Trophoblast cell (in vitro differentiated cells and primary cell): ENCODE measurements at regions not wholly inside any gene's neighbourhood (a gene's known extent, or its start where the extent isn't known, plus 50 kb on each side); places are given as distances from the start of the nearest gene placed in this dataset.

ENCODE experiments used
- DNase-seq, 2 donors: peaks; one replicate each; pipeline ENCODE4 v3.0.0-alpha.2; 2016
- H2AFZ ChIP-seq: 2 replicates; pipeline ENCODE4 v1.6.1; 2013; ENCODE audit warnings: low read length, moderate library complexity, mild to moderate bottlenecking; ENCODE audit not compliant: insufficient read depth, poor library complexity
- H2AK5ac ChIP-seq: 2 replicates; pipeline ENCODE4 v1.6.1; 2013; ENCODE audit warnings: mild to moderate bottlenecking, low read length
- H2BK120ac ChIP-seq: 2 replicates; pipeline ENCODE4 v1.6.1; 2013; ENCODE audit warnings: low read length, mild to moderate bottlenecking, moderate library complexity; ENCODE audit not compliant: insufficient read depth, poor library complexity
- H2BK12ac ChIP-seq: 2 replicates; pipeline ENCODE4 v1.6.1; 2013; ENCODE audit warnings: mild to moderate bottlenecking, low read length, moderate library complexity
- H2BK5ac ChIP-seq: 2 replicates; pipeline ENCODE4 v1.6.1; 2013; ENCODE audit warnings: low read length, low read depth, moderate library complexity, mild to moderate bottlenecking; ENCODE audit not compliant: poor library complexity
- H3K14ac ChIP-seq: 2 replicates; pipeline ENCODE4 v1.6.1; 2013; ENCODE audit warnings: mild to moderate bottlenecking, low read length
- H3K18ac ChIP-seq: 2 replicates; pipeline ENCODE4 v1.6.1; 2013; ENCODE audit warnings: mild to moderate bottlenecking, low read length
- H3K23ac ChIP-seq: 2 replicates; pipeline ENCODE4 v1.6.1; 2013; ENCODE audit warnings: low read length
- H3K27ac ChIP-seq: 2 replicates; pipeline ENCODE4 v1.5.1; 2013; ENCODE audit warnings: low read depth, mild to moderate bottlenecking, inconsistent platforms, low read length, moderate library complexity
- H3K27me3 ChIP-seq: 2 replicates; pipeline ENCODE4 v1.6.1; 2013; ENCODE audit warnings: inconsistent platforms, mild to moderate bottlenecking, low read length, moderate library complexity; ENCODE audit not compliant: insufficient read depth
- H3K36me3 ChIP-seq, 2 experiments: 1 replicate in 1 of 2; 2 replicates in 1 of 2; pipeline ENCODE4 v1.6.1; 2013; ENCODE audit warnings: low read length in 2 of 2, mild to moderate bottlenecking in 2 of 2, moderate library complexity in 1 of 2; ENCODE audit not compliant: insufficient read depth in 2 of 2, control insufficient read depth in 1 of 2
- H3K4ac ChIP-seq: 2 replicates; pipeline ENCODE4 v1.6.1; 2013; ENCODE audit warnings: low read depth, mild to moderate bottlenecking, low read length, moderate library complexity
- H3K4me1 ChIP-seq, 2 experiments: 1 replicate in 1 of 2; 2 replicates in 1 of 2; pipeline ENCODE4 v1.6.1; 2013; ENCODE audit warnings: low read length in 2 of 2, mild to moderate bottlenecking in 2 of 2, moderate library complexity in 1 of 2; ENCODE audit not compliant: insufficient read depth in 2 of 2, control insufficient read depth in 1 of 2
- H3K4me2 ChIP-seq: 2 replicates; pipeline ENCODE4 v1.6.1; 2013; ENCODE audit warnings: inconsistent platforms, mild to moderate bottlenecking, low read length, moderate library complexity
- H3K4me3 ChIP-seq: 2 replicates; pipeline ENCODE4 v1.5.1; 2013; ENCODE audit warnings: mild to moderate bottlenecking, low read depth, low read length, inconsistent platforms
- H3K79me1 ChIP-seq: one replicate; pipeline ENCODE4 v1.6.1; 2013; ENCODE audit warnings: low read length
- H3K79me2 ChIP-seq: 2 replicates; pipeline ENCODE4 v1.6.1; 2013; ENCODE audit warnings: low read length, mild to moderate bottlenecking; ENCODE audit not compliant: control insufficient read depth, insufficient read depth, poor library complexity
- H3K9ac ChIP-seq: 2 replicates; pipeline ENCODE4 v1.6.1; 2013; ENCODE audit warnings: mild to moderate bottlenecking, low read length
- H3K9me3 ChIP-seq: 2 replicates; pipeline ENCODE4 v1.6.1; 2013; ENCODE audit warnings: low read depth, mild to moderate bottlenecking, control low read depth, inconsistent platforms, low read length; ENCODE audit not compliant: insufficient read depth
- H4K12ac ChIP-seq: 2 replicates; pipeline ENCODE4 v1.6.1; 2013; ENCODE audit warnings: low read depth, mild to moderate bottlenecking, low read length, moderate library complexity
- H4K8ac ChIP-seq: 2 replicates; pipeline ENCODE4 v1.6.1; 2013; ENCODE audit warnings: low read depth, mild to moderate bottlenecking, low read length, moderate library complexity
- H4K91ac ChIP-seq: one replicate; pipeline ENCODE4 v1.6.1; 2013; ENCODE audit warnings: low read depth, mild to moderate bottlenecking, low read length, moderate library complexity
- WGBS: extraction: QIAGEN DNeasy Blood & Tissue Kit; methylation state at CpG from one replicate; pipeline ENCODE4 v1.1.7; 2013; ENCODE audit warnings: missing lambda C conversion rate; ENCODE audit not compliant: insufficient read length, insufficient coverage; ENCODE audit errors: extremely low coverage; 5-methylcytosine and 5-hydroxymethylcytosine counted together

- WGBS: no CpG with 5 or more reads among the region's 5 CpGs
- DNase-seq: no peak
- Histone ChIP-seq H3K27ac (no peak overlapping the region), H3K27me3 (no peaks in the 10 kb centered on the region), H2AK5ac (no peak overlapping the region), H4K12ac (no peak overlapping the region), H3K4me1 (no peaks in the 10 kb centered on the region), H2BK12ac (no peak overlapping the region), H2BK120ac (no peak overlapping the region), H3K36me3 (no peaks in the 10 kb centered on the region), H3K79me2 (no peaks in the 10 kb centered on the region), H2AFZ (no peak overlapping the region), H3K79me1 (no peaks in the 10 kb centered on the region), H3K14ac (no peak overlapping the region), H3K9ac (no peak overlapping the region), H3K4me2 (no peak overlapping the region), H3K4me3 (no peak overlapping the region), H3K4ac (no peak overlapping the region), H4K91ac (no peak overlapping the region), H3K23ac (no peak overlapping the region), H3K9me3 (no peaks in the 10 kb centered on the region), H3K18ac (no peak overlapping the region), H4K8ac (no peak overlapping the region), H2BK5ac (no peak overlapping the region)
Measured at GRCh38 chr1:14303011-14303410, 295.5 kb upstream of the KAZN start.

GRCh38 chr1:14304381-14304865 is 294.1 kb upstream of the KAZN start:
- no peak for DNase-seq
- Histone ChIP-seq H3K36me3 (no peaks in the 10 kb centered on the region), H4K91ac (no peak overlapping the region), H2BK120ac (no peak overlapping the region), H3K27me3 (no peaks in the 10 kb centered on the region), H4K12ac (no peak overlapping the region), H3K23ac (no peak overlapping the region), H3K4ac (no peak overlapping the region), H2AK5ac (no peak overlapping the region), H3K9me3 (no peaks in the 10 kb centered on the region), H3K18ac (no peak overlapping the region), H4K8ac (no peak overlapping the region), H3K4me3 (no peak overlapping the region), H2AFZ (no peak overlapping the region), H3K27ac (no peak overlapping the region), H3K9ac (no peak overlapping the region), H3K14ac (no peak overlapping the region), H2BK12ac (no peak overlapping the region), H3K79me1 (no peaks in the 10 kb centered on the region), H3K4me1 (no peaks in the 10 kb centered on the region), H3K79me2 (no peaks in the 10 kb centered on the region), H2BK5ac (no peak overlapping the region), H3K4me2 (no peak overlapping the region)
- no CpG with 5 or more reads among the region's 7 CpGs for WGBS

- Histone ChIP-seq H2AK5ac (no peak overlapping the region), H2AFZ (no peak overlapping the region), H3K79me1 (no peaks in the 10 kb centered on the region), H3K4me2 (no peak overlapping the region), H3K4me3 (no peak overlapping the region), H3K36me3 (no peaks in the 10 kb centered on the region), H3K18ac (no peak overlapping the region), H3K4ac (no peak overlapping the region), H4K8ac (no peak overlapping the region), H3K23ac (no peak overlapping the region), H4K91ac (no peak overlapping the region), H4K12ac (no peak overlapping the region), H3K4me1 (no peaks in the 10 kb centered on the region), H3K9me3 (peaks cover 1% of the 10 kb centered on the region), H2BK5ac (no peak overlapping the region), H3K27ac (no peak overlapping the region), H2BK120ac (no peak overlapping the region), H3K79me2 (no peaks in the 10 kb centered on the region), H3K27me3 (no peaks in the 10 kb centered on the region), H2BK12ac (no peak overlapping the region), H3K9ac (no peak overlapping the region), H3K14ac (no peak overlapping the region)
- DNase-seq: no peak
- no CpG with 5 or more reads among the region's 2 CpGs for WGBS
Measured at GRCh38 chr1:14308460-14308859, 290.0 kb upstream of the KAZN start.

GRCh38 chr1:14309984-14310383 is 288.5 kb upstream of the KAZN start:
- Histone ChIP-seq H3K27ac (no peak overlapping the region), H3K36me3 (no peaks in the 10 kb centered on the region), H3K9me3 (peaks cover 1% of the 10 kb centered on the region), H2BK12ac (no peak overlapping the region), H3K23ac (no peak overlapping the region), H3K4ac (no peak overlapping the region), H3K14ac (no peak overlapping the region), H3K18ac (no peak overlapping the region), H3K4me3 (no peak overlapping the region), H3K4me1 (no peaks in the 10 kb centered on the region), H4K12ac (no peak overlapping the region), H3K79me1 (no peaks in the 10 kb centered on the region), H2AK5ac (no peak overlapping the region), H3K79me2 (no peaks in the 10 kb centered on the region), H2BK5ac (no peak overlapping the region), H2AFZ (no peak overlapping the region), H2BK120ac (no peak overlapping the region), H4K8ac (no peak overlapping the region), H3K9ac (no peak overlapping the region), H4K91ac (no peak overlapping the region), H3K27me3 (no peaks in the 10 kb centered on the region), H3K4me2 (no peak overlapping the region)
- WGBS: no CpG with 5 or more reads among the region's 3 CpGs
- DNase-seq: no peak
